Vagina (tissue), 2 donors: ENCODE measurements at regions not wholly inside any gene's neighbourhood (a gene's known extent, or its start where the extent isn't known, plus 50 kb on each side); places are given as distances from the start of the nearest gene placed in this dataset.

Experiments used
- CTCF ChIP-seq, 3 experiments: fragments of 450-650 bp in 2 of 3; fragments of 200-600 bp in 1 of 3; sonication (generic) in 1 of 3; IDR thresholded peaks; one replicate each; pipeline ENCODE4 v1.5.1; 2017 to 2019; ENCODE audit warnings: antibody characterized with exemption in 3 of 3, mild to moderate bottlenecking in 2 of 3, moderate library complexity in 2 of 3
- POLR2AphosphoS5 ChIP-seq, 2 donors: sonication (generic); formaldehyde crosslinking; IDR thresholded peaks; one replicate each; pipeline ENCODE4 v1.9.0; 2017; ENCODE audit warnings: antibody characterized with exemption in 2 of 2, mild to moderate bottlenecking in 2 of 2, low read depth in 1 of 2; ENCODE audit not compliant: insufficient read depth in 1 of 2

- TF ChIP-seq POLR2AphosphoS5 (IDR thresholded peaks at IDR 0.05; ENCODE audit: insufficient read depth in 1 of 2, low read depth in 1 of 2) (no peak), CTCF (IDR thresholded peaks at IDR 0.05) (no peak)
Observed at GRCh38 chr7:45295222-45295621, 137.6 kb downstream of the RAMP3 start.
